ENCODE measurements at regions not wholly inside any gene's neighbourhood (a gene's known extent, or its start where the extent isn't known, plus 50 kb on each side); places are given as distances from the start of the nearest gene placed in this dataset.

DNA sequence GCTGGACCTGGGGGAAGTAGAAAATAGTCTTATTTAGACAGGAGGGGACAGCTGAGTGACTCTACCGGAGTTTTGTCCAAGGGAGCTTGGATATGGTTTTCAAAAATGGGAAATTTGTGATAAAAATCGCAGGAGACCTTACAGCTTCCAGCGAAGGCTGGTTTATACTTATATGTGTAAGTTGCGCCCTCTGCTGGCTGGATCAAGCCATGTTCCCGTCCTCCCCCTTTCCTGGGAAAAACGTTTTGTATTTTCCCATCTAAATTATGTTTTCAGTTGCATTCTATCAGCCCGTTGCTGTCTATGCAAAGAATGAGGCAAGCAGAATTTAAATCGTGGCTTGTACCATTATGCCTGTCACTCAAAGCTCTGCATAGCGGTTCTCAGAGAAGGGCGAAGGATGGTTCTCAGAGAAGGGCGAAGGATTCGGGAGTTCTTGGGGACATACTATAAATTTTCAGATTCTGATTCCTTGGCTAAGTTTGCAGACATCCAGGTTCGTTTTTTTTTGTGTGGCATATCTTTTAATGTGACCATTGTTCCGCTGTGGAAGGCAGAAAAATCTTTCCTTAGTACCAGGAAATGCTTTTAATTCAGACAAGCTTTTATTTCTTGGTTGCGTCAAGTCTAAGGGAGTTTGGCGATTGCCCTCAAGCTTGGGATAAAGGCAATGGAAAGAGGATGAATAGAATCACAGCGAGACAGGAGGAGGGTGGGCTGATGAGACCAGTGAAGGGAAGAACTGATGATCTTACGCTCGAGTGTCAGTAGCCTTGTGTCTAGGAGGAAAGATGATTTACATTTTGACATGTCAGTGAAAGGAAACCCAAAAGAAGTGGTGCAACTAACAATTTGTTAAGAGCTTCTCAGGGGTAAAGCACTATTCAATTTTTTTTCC, 128.5 kb upstream of the ARX start:
- no TSS peak for BruUV-seq (replicated peaks)
- intact Hi-C loops (cut with micrococcal nuclease; ENCODE audit: unreplicated experiment), result loop anchor here (1.0 to 10.0 kb wide), 5 partner anchors 78 to 629 kb away; no protein-coding TSS in a partner anchor
- ChIA-PET POLR2A (ENCODE audit: low non-redundant PET) (interaction anchor here (0.6 to 1.3 kb wide), 3 partner anchors 77 to 129 kb away, joined by 4 to 5 read pairs (median 4); partner anchors contain the start of gene ARX), CTCF (interaction anchor here (0.5 to 3.4 kb wide), 13 partner anchors 12 to 400 kb away, joined by 3 to 37 read pairs (median 4); no protein-coding TSS in a partner anchor)
- peak overlapping the region; percentile 85 for H3K27ac ChIP-seq (ENCODE audit: low read depth, low read length, poor library complexity, severe bottlenecking)
- H3K4me1 ChIP-seq (ENCODE audit: insufficient read depth, low read length, poor library complexity, severe bottlenecking), result peaks cover 42% of the 10 kb centered on the region
- H3K36me3 ChIP-seq (ENCODE audit: insufficient read depth, low read length, poor library complexity, severe bottlenecking), result no peaks in the 10 kb centered on the region
- DNase-seq (ENCODE audit: low spot score), result peak; percentile 89
- H3K27me3 ChIP-seq (replicated peaks; ENCODE audit: insufficient read depth, low read depth, low read length, poor library complexity), result no peaks in the 10 kb centered on the region
- peak overlapping the region; percentile 38 for H3K4me3 ChIP-seq (ENCODE audit: low read depth, low read length, poor library complexity, severe bottlenecking)
- TF ChIP-seq, protein P1, sequence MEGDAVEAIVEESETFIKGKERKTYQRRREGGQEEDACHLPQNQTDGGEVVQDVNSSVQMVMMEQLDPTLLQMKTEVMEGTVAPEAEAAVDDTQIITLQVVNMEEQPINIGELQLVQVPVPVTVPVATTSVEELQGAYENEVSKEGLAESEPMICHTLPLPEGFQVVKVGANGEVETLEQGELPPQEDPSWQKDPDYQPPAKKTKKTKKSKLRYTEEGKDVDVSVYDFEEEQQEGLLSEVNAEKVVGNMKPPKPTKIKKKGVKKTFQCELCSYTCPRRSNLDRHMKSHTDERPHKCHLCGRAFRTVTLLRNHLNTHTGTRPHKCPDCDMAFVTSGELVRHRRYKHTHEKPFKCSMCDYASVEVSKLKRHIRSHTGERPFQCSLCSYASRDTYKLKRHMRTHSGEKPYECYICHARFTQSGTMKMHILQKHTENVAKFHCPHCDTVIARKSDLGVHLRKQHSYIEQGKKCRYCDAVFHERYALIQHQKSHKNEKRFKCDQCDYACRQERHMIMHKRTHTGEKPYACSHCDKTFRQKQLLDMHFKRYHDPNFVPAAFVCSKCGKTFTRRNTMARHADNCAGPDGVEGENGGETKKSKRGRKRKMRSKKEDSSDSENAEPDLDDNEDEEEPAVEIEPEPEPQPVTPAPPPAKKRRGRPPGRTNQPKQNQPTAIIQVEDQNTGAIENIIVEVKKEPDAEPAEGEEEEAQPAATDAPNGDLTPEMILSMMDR (conservative IDR thresholded peaks at IDR 0.05; ENCODE audit: low read depth, low read length), result peak; percentile 93
- TF ChIP-seq EZH2 (IDR thresholded peaks at IDR 0.05; ENCODE audit: borderline replicate concordance, low read depth, low read length, poor library complexity, severe bottlenecking), result no peak
- no peaks in the 10 kb centered on the region for H3K9me3 ChIP-seq (ENCODE audit: low read depth, low read length, poor library complexity, severe bottlenecking)

DNA sequence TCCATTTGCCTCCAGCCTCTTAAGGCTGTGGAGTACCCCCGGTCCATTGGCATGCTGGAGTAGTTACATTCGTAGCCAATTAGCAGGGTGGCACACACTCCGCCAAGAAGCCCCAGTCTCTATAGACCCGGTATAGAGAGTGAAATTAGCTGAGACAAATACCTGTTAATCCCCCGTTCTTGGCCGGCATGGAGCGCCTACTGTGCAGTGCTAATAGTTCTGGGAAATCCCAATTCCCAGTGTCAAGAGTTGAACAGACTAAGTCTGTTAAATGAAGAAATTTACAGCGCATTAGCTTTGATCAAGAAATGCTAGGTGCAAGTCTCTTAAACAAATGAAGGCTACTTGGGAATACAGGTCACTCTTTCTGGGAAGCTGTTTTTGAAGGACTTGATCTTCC, 127.8 kb upstream of the ARX start:
- Histone ChIP-seq H3K9me3 (ENCODE audit: low read depth, low read length, poor library complexity, severe bottlenecking) (no peaks in the 10 kb centered on the region), H3K27ac (ENCODE audit: low read depth, low read length, poor library complexity, severe bottlenecking) (peak overlapping the region; percentile 85), H3K36me3 (ENCODE audit: insufficient read depth, low read length, poor library complexity, severe bottlenecking) (no peaks in the 10 kb centered on the region), H3K27me3 (replicated peaks; ENCODE audit: insufficient read depth, low read depth, low read length, poor library complexity) (no peaks in the 10 kb centered on the region), H3K4me3 (ENCODE audit: low read depth, low read length, poor library complexity, severe bottlenecking) (peak overlapping the region; percentile 38), H3K4me1 (ENCODE audit: insufficient read depth, low read length, poor library complexity, severe bottlenecking) (peaks cover 42% of the 10 kb centered on the region)
- POLR2A ChIA-PET (ENCODE audit: low non-redundant PET), result interaction anchor here (0.6 to 1.3 kb wide), 3 partner anchors 76 to 128 kb away, joined by 4 to 5 read pairs (median 4); partner anchors contain the start of gene ARX
- BruUV-seq (replicated peaks), result TSS peak; percentile 83
- CTCF ChIA-PET, result interaction anchor here (0.5 to 3.4 kb wide), 12 partner anchors 11 to 942 kb away, joined by 3 to 37 read pairs (median 4); no protein-coding TSS in a partner anchor
- peak; percentile 49 for DNase-seq (ENCODE audit: low spot score)
- intact Hi-C loops (cut with micrococcal nuclease; ENCODE audit: unreplicated experiment), result loop anchor here (10.0 kb wide), 1 partner anchor 629 kb away; no protein-coding TSS in a partner anchor
- TF ChIP-seq EZH2 (IDR thresholded peaks at IDR 0.05; ENCODE audit: borderline replicate concordance, low read depth, low read length, poor library complexity, severe bottlenecking), result no peak
- TF ChIP-seq, protein P1 (conservative IDR thresholded peaks at IDR 0.05; ENCODE audit: low read depth, low read length), result no peak

DNA sequence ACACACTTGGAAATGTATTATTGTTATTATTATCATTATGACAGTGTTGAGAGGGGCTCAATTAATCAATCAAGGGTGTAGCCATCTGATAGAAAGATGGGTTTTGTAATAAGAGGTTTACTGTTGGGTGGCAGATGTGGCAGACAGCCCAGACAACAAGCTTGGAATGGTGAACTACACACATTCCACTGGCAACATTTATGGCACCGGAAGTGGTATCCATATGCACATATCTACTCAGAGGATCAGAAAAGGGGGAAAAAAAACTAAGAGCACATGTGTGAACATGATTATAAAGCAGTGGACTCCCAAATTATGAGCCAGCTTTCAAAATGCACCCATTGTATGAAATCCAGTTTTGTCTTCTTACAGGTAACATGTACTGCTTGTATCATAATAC, 125.9 kb upstream of the ARX start:
- H3K27me3 ChIP-seq (replicated peaks; ENCODE audit: insufficient read depth, low read depth, low read length, poor library complexity), result no peaks in the 10 kb centered on the region
- H3K4me1 ChIP-seq (ENCODE audit: insufficient read depth, low read length, poor library complexity, severe bottlenecking), result peaks cover 42% of the 10 kb centered on the region
- no TSS peak for BruUV-seq (replicated peaks)
- CTCF ChIA-PET, result interaction anchor here (3.4 kb wide), 1 partner anchor 302 kb away, joined by 37 read pairs; no protein-coding TSS in a partner anchor
- intact Hi-C loops (cut with micrococcal nuclease; ENCODE audit: unreplicated experiment), result loop anchor here (10.0 kb wide), 1 partner anchor 627 kb away; no protein-coding TSS in a partner anchor
- H3K27ac ChIP-seq (ENCODE audit: low read depth, low read length, poor library complexity, severe bottlenecking), result no peak overlapping the region
- TF ChIP-seq EZH2 (IDR thresholded peaks at IDR 0.05; ENCODE audit: borderline replicate concordance, low read depth, low read length, poor library complexity, severe bottlenecking), result no peak
- TF ChIP-seq, protein P1 (conservative IDR thresholded peaks at IDR 0.05; ENCODE audit: low read depth, low read length), result no peak
- H3K9me3 ChIP-seq (ENCODE audit: low read depth, low read length, poor library complexity, severe bottlenecking), result no peaks in the 10 kb centered on the region
- no peaks in the 10 kb centered on the region for H3K36me3 ChIP-seq (ENCODE audit: insufficient read depth, low read length, poor library complexity, severe bottlenecking)
- POLR2A ChIA-PET (ENCODE audit: low non-redundant PET), result no interaction called here
- DNase-seq (ENCODE audit: low spot score), result no peak
- no peak overlapping the region for H3K4me3 ChIP-seq (ENCODE audit: low read depth, low read length, poor library complexity, severe bottlenecking)

All from A673 (cell line).